Glomerular visceral epithelial cell (primary cell): ENCODE measurements at regions not wholly inside any gene's neighbourhood (a gene's known extent, or its start where the extent isn't known, plus 50 kb on each side); places are given as distances from the start of the nearest gene placed in this dataset.

Experiments used
- DNase-seq: peaks from one replicate; pipeline ENCODE4 v3.0.0-alpha.2; 2016; ENCODE audit errors: extremely low spot score

GRCh38 chr4:152022543-152022942 lies 261.7 kb upstream of the GATB start:
- DNase-seq = no peak

- no peak for DNase-seq
Measured at GRCh38 chr4:152021788-152022438, 261.1 kb upstream of the GATB start.

- no peak for DNase-seq
Measured at GRCh38 chr4:152020073-152020472, 259.3 kb upstream of the GATB start.

- no peak for DNase-seq
Measured at GRCh38 chr4:152016303-152016620, 255.5 kb upstream of the GATB start.

- DNase-seq = no peak
Measured at GRCh38 chr4:152015597-152016302, 254.9 kb upstream of the GATB start.

- DNase-seq = no peak
Measured at GRCh38 chr4:152014280-152014679, 253.5 kb upstream of the GATB start.

GRCh38 chr4:152011469-152011868 lies 250.7 kb upstream of the GATB start:
- DNase-seq = no peak

GRCh38 chr4:152010710-152011079 lies 249.9 kb upstream of the GATB start:
- DNase-seq = no peak

GRCh38 chr4:152009983-152010709 lies 249.3 kb upstream of the GATB start:
- DNase-seq = no peak

GRCh38 chr4:152009031-152009670 lies 248.3 kb upstream of the GATB start:
- no peak for DNase-seq

- DNase-seq = no peak
Measured at GRCh38 chr4:152007111-152007510, 246.3 kb upstream of the GATB start.

- DNase-seq = no peak
Measured at GRCh38 chr4:152004801-152005200, 244.0 kb upstream of the GATB start.

GRCh38 chr4:152000518-152000917 lies 239.7 kb upstream of the GATB start:
- no peak for DNase-seq

GRCh38 chr4:151998723-151999122 lies 237.9 kb upstream of the GATB start:
- DNase-seq = no peak

GRCh38 chr4:151997461-151997860 lies 236.7 kb upstream of the GATB start:
- DNase-seq = no peak

- no peak for DNase-seq
Measured at GRCh38 chr4:151994429-151994828, 233.6 kb upstream of the GATB start.

- no peak for DNase-seq
Measured at GRCh38 chr4:151993521-151993920, 232.7 kb upstream of the GATB start.

- DNase-seq = no peak
Measured at GRCh38 chr4:151992332-151993154, 231.7 kb upstream of the GATB start.

GRCh38 chr4:151991884-151992167 lies 231.0 kb upstream of the GATB start:
- DNase-seq = no peak

GRCh38 chr4:151991001-151991883 lies 230.4 kb upstream of the GATB start:
- no peak for DNase-seq

- peak; percentile 71 for DNase-seq
Measured at GRCh38 chr4:151990201-151990600, 229.4 kb upstream of the GATB start.
